SW480 (cell line): ENCODE measurements at regions not wholly inside any gene's neighbourhood (a gene's known extent, or its start where the extent isn't known, plus 50 kb on each side); places are given as distances from the start of the nearest gene placed in this dataset.
A peak's percentile ranks its signal among the peaks of the same experiment; 100 is the strongest.
"Not testable (repeated sequence)": the region's sequence is repeated elsewhere in the genome, so short reads cannot be mapped to it uniquely, and the experiment has no call there.

Source experiments
- DNase-seq: peaks from one replicate; pipeline ENCODE4 v3.0.0-alpha.2; 2016; ENCODE audit warnings: low spot score

GRCh38 chr10:133020193-133020817, 67.4 kb upstream of the ADGRA1 start:
- DNase-seq = no peak

DNA sequence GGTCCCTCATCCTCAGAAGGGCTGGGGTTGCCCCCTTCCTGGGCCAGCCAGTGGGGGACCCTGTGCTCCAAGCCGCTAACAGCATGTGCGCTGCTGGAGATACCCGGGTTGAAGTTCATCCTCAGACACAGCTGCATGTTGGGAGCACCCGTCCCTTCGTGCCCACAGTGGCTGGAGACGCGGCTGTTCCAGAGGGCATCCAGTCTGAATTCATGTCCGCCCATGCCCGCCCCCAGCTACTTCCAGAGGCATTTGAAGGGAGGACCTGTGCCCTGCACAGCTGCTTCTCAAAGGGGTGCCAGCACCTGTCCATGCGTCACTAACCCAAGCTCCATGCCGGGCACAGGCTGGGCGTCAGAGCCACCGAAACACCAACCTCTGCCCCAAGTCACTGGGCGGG, 68.1 kb upstream of the ADGRA1 start:
- DNase-seq = no peak

- no peak for DNase-seq
Measured at GRCh38 chr10:133019191-133019590, 68.5 kb upstream of the ADGRA1 start.

DNA sequence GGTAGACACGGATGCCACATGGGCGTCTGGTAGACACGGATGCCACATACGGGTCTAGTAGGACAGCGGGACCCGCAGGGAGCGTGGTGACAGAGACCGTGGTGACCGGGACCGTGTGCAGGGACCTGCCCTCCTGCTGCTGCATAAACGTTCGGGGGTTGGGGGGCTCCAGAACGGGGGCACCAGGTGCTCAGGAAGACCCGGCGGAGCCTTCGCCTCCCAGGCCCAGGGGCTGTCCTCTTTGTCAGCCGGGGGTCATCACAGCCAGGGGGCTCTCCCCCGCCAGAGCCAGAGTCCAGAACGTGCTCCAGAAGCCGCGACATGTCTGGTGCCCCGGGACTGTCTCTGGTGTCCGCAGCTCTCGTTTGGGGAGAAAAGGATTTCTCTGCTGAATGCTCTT, 69.2 kb upstream of the ADGRA1 start:
- DNase-seq = no peak

DNA sequence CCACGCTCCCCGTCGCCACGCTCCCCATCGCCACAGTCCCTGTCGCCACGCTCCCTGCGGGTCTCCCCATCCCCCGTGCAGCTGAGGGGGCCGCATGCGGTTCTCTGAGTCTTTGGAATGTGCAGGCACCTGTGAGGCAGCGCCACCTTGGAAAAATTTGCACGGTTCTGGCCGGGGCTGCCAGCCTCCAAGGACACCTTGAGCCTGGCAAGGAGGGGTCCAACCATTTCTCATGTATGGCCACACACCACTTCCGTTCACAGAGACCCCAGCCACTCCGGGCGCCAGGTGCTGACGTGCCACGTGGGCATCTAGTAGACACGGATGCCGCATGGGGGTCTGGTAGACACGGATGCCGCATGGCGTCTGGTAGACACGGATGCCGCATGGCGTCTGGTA, 70.5 kb upstream of the ADGRA1 start:
- DNase-seq = no peak

DNA sequence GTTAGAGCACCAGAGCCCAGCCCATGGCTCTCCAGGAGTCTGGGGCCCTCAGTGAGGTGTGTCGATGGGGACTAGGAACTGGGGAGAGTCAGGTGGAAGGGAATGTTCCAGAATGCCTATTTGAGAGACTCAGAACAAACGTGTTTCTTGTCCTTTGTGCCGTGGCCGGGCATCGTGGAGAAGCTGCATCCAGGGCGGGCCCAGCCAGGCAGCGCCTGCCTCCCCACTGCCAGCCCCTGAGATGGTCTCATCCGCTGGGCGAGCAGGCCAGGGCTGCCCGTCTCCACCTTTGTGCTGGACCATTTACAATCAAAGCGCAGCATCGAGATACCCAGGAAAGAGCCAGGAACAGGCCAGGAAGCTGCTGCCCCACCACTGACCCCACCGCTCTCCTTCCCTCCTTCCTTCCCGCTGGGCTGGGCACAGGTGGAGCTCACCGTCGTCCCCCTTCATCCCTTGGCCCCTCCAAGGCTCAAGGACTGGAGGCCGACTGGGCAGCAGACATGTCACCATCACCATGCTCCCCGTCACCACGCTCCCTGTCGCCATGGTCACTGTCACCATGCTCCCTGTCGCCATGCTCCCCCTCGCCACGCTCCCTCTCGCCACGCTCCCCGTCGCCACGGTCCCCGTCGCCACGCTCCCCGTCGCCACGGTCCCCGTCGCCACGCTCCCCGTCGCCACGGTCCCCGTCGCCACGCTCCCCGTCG, 71.1 kb upstream of the ADGRA1 start:
- no peak for DNase-seq

GRCh38 chr10:133015816-133016462, 71.8 kb upstream of the ADGRA1 start:
- no peak for DNase-seq

- no peak for DNase-seq
Measured at GRCh38 chr10:133015321-133015720, 72.4 kb upstream of the ADGRA1 start.

DNA sequence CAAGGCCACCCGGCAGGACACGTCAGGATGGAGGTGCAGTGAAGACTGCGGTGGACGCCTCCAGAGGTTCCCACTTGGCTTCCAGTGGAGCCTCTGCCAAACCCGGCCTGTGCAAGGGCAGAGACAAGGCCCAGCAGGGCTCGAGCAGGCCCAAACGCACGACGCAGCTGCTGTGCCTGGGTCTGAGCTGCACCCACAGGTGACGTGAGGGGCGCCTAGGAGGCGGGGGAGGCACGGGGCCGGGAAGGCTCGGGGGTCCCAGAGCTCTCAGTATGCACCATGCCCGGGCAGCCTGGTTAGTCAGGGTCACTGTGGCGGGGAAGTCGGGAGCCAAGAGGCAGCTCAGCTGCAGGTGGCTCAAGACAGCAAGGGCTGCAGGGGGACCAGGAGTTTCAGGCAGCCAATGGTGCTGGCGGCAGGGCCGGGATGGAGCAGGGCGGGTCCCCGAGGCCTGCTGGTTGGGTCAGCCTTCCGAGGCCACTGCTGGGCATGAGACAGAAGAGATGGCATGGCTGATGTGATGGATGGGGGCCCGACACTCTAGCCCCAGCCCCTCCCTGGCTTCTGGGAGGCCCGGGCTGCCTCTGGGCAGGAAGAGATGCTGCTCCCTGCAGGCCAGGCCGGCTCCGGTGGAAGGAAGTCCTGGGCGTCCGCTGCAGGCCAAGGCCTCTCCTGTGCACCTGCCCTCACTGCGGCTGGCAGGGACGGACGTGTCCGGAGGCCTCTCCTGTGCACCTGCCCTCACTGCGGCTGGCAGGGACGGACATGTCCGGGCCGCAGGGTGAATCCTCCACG, 72.2 kb upstream of the CFAP46 start:
- DNase-seq = no peak

- no peak for DNase-seq
Measured at GRCh38 chr10:133013463-133013862, 71.1 kb upstream of the CFAP46 start.

DNA sequence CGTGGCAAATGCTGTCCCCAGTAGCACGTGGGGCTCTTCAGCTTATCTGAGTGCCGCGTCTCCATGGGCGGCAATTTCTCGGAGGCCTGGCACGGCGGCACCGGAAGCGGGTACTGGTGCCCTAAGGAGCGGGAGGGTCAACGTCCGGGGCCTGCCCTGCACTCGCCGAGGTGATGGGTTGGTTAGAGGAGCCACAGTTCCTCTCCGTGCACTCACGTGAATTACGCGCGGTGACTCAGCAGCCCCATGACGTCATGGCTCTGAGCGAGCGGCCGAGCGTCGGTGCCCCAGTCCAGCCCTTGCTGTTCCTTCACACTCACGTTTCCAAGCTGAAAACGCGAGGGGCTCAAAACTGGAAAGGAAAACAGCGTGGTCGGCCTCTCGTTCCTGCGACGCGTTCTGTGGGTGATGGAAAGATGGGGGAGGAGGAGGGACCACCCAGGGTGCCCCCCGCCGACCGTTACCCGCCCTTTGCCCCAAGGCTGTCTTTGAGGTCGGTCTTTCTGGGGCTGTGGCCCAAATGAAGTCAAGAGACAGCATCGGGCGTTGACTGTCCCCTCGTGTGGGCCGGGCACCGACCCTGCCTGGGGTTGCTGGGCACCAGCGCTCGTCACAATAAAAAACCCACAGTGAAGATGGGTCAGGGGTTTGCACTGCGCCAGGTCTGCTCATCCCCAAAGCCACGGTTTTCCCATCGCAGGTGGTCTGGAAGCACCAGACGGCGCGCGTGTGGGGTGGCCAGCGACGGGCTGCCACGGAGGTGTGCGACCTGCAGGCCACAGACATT, 70.4 kb upstream of the CFAP46 start:
- DNase-seq = no peak

DNA sequence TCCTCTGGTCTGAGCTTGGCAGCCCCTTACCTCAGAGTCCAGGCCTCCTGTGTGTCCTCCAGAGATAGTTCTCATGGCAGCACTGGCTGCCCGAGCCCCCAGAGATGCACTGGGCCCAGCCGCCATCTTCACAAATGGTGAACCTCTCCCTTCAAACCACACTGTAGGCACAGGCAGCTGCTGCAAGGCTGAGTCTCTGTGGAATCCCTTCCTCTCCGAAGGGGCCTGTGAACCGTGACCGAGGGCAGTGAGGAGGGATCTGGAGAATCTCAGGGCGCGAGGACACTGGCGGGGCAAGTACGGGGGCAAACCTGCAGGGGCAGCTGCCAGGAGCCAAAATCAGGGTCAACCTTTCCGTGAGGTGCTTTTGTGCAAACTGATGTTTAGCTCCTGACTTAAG, 69.5 kb upstream of the CFAP46 start:
- DNase-seq = no peak

GRCh38 chr10:133011393-133011792, 69.0 kb upstream of the CFAP46 start:
- DNase-seq = not testable (repeated sequence)

DNA sequence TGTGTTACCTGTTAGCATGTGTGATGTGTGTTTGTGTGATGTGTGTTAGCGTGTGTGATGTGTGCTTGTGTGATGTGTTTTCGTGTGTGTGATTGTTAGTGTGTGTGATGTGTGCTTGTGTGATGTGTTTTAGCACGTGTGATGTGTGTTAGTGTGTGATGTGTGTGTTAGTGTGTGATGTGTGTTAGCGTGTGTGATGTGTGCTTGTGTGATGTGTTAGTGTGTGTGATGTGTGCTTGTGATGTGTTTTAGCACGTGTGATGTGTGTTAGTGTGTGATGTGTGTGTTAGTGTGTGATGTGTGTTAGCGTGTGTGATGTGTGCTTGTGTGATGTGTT, 68.4 kb upstream of the CFAP46 start:
- not testable (repeated sequence) for DNase-seq

- DNase-seq = no peak
Measured at GRCh38 chr10:133010095-133010842, 67.9 kb upstream of the CFAP46 start.

- DNase-seq = peak; percentile 71
Measured at GRCh38 chr10:133009218-133009950, 67.0 kb upstream of the CFAP46 start.

DNA sequence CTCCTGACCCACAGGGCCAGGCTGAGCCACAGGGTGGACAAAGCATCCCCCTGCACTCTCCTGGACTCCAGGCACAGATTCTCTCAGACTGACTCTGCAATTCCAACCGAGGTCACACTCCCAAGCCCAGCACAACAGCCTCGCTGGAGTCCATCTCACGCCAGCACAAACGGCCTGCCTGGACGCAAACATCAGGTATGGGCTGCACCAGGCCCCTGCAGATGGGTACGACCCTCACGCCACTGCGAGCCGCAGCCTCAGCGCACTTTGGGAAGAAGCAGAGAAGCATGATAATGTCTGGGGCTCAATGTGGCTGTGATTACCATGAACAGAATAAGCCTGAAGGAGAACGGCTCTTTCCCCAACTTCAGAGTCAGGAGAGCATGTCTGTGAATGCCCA, 66.4 kb upstream of the CFAP46 start:
- DNase-seq = no peak

GRCh38 chr10:133008196-133008595, 65.8 kb upstream of the CFAP46 start:
- no peak for DNase-seq

- DNase-seq = no peak
Measured at GRCh38 chr10:133007360-133007858, 65.0 kb upstream of the CFAP46 start.

- no peak for DNase-seq
Measured at GRCh38 chr10:133006806-133007205, 64.4 kb upstream of the CFAP46 start.
